Astrocyte (in vitro differentiated cells and primary cell): ENCODE measurements at regions not wholly inside any gene's neighbourhood (a gene's known extent, or its start where the extent isn't known, plus 50 kb on each side); places are given as distances from the start of the nearest gene placed in this dataset.

Source experiments
- DNase-seq: peaks from one replicate; pipeline ENCODE4 v3.0.0-alpha.2; 2010; ENCODE audit warnings: low read depth
- FAIRE-seq: peaks from 2 replicates; lab custom pipeline; 2011; peaks lifted over from hg19 to GRCh38; lab: Jason Lieb, UNC
- H2AFZ ChIP-seq: 2 replicates; pipeline ENCODE4 v1.6.0; 2012; ENCODE audit warnings: low read depth, low read length, inconsistent platforms
- H3K27ac ChIP-seq: 2 replicates; pipeline ENCODE4 v1.5.1; 2011; ENCODE audit warnings: low read depth, low read length, inconsistent platforms
- H3K27me3 ChIP-seq: 2 replicates; pipeline ENCODE4 v1.6.0; 2011; ENCODE audit warnings: low read length, inconsistent platforms; ENCODE audit not compliant: insufficient read depth
- H3K36me3 ChIP-seq: 2 replicates; pipeline ENCODE4 v1.5.1; 2011; ENCODE audit warnings: low read length, inconsistent platforms; ENCODE audit not compliant: insufficient read depth
- H3K4me1 ChIP-seq: 2 replicates; pipeline ENCODE4 v1.5.1; 2011; ENCODE audit warnings: low read length, inconsistent platforms; ENCODE audit not compliant: insufficient read depth
- H3K4me2 ChIP-seq: 2 replicates; pipeline ENCODE4 v1.6.0; 2012; ENCODE audit warnings: low read length, inconsistent platforms
- H3K4me3 ChIP-seq: 2 replicates; pipeline ENCODE4 v1.5.1; 2011; ENCODE audit warnings: low read depth, mild to moderate bottlenecking, low read length, inconsistent platforms; ENCODE audit not compliant: insufficient read depth
- H3K79me2 ChIP-seq: 2 replicates; pipeline ENCODE4 v1.6.0; 2012; ENCODE audit warnings: mild to moderate bottlenecking, low read length, inconsistent platforms; ENCODE audit not compliant: insufficient read depth
- H3K9ac ChIP-seq: 2 replicates; pipeline ENCODE4 v1.6.0; 2012; ENCODE audit warnings: mild to moderate bottlenecking, low read length, inconsistent platforms
- H3K9me3 ChIP-seq: 2 replicates; pipeline ENCODE4 v1.5.1; 2012; ENCODE audit warnings: low read depth, mild to moderate bottlenecking, low read length, inconsistent platforms; ENCODE audit not compliant: insufficient read depth
- H4K20me1 ChIP-seq: 2 replicates; pipeline ENCODE4 v1.6.0; 2012; ENCODE audit warnings: low read length, inconsistent platforms; ENCODE audit not compliant: insufficient read depth
- H3K27ac Mint-ChIP-seq: one replicate; pipeline ENCODE4 v1.8.0; 2021; ENCODE audit warnings: mild to moderate bottlenecking, mixed read lengths; ENCODE audit not compliant: unreplicated experiment
- H3K27me3 Mint-ChIP-seq: one replicate; pipeline ENCODE4 v1.8.0; 2021; ENCODE audit warnings: low read depth, mixed read lengths; ENCODE audit not compliant: unreplicated experiment
- H3K36me3 Mint-ChIP-seq: one replicate; pipeline ENCODE4 v1.8.0; 2021; ENCODE audit warnings: low read depth, mixed read lengths; ENCODE audit not compliant: unreplicated experiment
- H3K4me1 Mint-ChIP-seq: one replicate; pipeline ENCODE4 v1.8.0; 2021; ENCODE audit warnings: low read depth, mixed read lengths; ENCODE audit not compliant: unreplicated experiment
- H3K4me3 Mint-ChIP-seq: one replicate; pipeline ENCODE4 v1.8.0; 2021; ENCODE audit warnings: mild to moderate bottlenecking, moderate library complexity, mixed read lengths; ENCODE audit not compliant: unreplicated experiment
- H3K9me3 Mint-ChIP-seq: one replicate; pipeline ENCODE4 v1.8.0; 2021; ENCODE audit warnings: mild to moderate bottlenecking, mixed read lengths; ENCODE audit not compliant: unreplicated experiment
- EZH2 ChIP-seq: IDR thresholded peaks from 2 replicates; pipeline ENCODE4 v1.6.1; 2012; ENCODE audit warnings: mild to moderate bottlenecking, low read length, inconsistent platforms; ENCODE audit not compliant: insufficient read depth
- TF ChIP-seq, protein P1 (sequence below): IDR thresholded peaks from 2 replicates; pipeline ENCODE4 v1.5.1; 2011; ENCODE audit warnings: low read depth, mild to moderate bottlenecking, inconsistent platforms, low read length, moderate library complexity; ENCODE audit not compliant: insufficient read depth

DNA sequence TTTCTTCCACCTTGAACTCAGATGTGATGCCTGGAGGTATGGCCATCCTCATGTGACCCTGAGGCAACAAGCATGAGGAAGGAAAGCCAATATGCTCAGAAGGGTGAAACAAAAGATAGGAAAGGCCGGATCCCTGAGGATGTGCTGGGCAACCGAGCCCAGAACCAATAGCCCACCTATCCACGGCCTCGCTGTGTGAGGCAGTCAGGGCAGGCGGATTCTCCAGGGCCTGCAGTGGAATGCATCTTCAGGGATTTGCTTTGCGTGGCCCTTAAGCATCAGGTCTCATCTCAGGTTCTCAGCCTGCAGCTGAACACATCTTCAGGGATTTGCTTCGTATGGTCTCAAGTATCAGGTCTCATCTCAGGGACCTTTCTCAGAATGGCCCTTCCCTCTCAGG, 139.8 kb downstream of the ANKRD60 start:
- TF ChIP-seq, protein P1, sequence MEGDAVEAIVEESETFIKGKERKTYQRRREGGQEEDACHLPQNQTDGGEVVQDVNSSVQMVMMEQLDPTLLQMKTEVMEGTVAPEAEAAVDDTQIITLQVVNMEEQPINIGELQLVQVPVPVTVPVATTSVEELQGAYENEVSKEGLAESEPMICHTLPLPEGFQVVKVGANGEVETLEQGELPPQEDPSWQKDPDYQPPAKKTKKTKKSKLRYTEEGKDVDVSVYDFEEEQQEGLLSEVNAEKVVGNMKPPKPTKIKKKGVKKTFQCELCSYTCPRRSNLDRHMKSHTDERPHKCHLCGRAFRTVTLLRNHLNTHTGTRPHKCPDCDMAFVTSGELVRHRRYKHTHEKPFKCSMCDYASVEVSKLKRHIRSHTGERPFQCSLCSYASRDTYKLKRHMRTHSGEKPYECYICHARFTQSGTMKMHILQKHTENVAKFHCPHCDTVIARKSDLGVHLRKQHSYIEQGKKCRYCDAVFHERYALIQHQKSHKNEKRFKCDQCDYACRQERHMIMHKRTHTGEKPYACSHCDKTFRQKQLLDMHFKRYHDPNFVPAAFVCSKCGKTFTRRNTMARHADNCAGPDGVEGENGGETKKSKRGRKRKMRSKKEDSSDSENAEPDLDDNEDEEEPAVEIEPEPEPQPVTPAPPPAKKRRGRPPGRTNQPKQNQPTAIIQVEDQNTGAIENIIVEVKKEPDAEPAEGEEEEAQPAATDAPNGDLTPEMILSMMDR: no peak
- TF ChIP-seq EZH2: no peak
- Mint-ChIP-seq H3K4me3 (no peak overlapping the region), H3K9me3 (peaks cover 11% of the 10 kb centered on the region), H3K27ac (no peak overlapping the region), H3K36me3 (peaks cover 3% of the 10 kb centered on the region), H3K4me1 (no peaks in the 10 kb centered on the region), H3K27me3 (peaks cover 42% of the 10 kb centered on the region)
- no peak overlapping the region for H3K4me2 ChIP-seq
- H3K9me3 ChIP-seq: no peaks in the 10 kb centered on the region
- no peak overlapping the region for H3K27ac ChIP-seq
- no peaks in the 10 kb centered on the region for H4K20me1 ChIP-seq
- H3K4me1 ChIP-seq: peaks cover 4% of the 10 kb centered on the region
- H3K4me3 ChIP-seq: no peak overlapping the region
- no peaks in the 10 kb centered on the region for H3K79me2 ChIP-seq
- H3K9ac ChIP-seq: no peak overlapping the region
- no peaks in the 10 kb centered on the region for H3K36me3 ChIP-seq
- no peak overlapping the region for H2AFZ ChIP-seq
- DNase-seq: no peak
- FAIRE-seq: no peak
- no peaks in the 10 kb centered on the region for H3K27me3 ChIP-seq

DNA sequence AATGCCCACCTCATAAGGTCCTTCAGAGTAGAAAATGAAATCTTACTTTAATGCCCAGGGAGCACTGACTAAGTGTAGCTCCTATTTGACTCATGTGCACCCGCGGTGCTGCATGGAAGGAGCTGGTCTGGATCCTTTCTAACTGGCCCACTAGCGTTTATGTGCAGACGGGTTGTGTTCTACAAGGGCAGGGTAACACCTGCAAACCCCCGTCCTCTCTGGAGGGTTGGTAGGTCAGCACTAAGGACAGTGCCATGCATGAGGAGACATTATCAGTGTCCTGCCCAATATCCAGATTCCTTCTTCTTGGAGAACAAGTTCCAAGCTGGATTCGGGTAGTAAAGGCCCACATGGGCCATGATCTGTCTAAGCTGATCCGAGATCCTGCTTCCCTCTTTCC, 140.3 kb downstream of the ANKRD60 start:
- peaks cover 11% of the 10 kb centered on the region for H3K9me3 Mint-ChIP-seq
- H3K4me1 ChIP-seq: peaks cover 4% of the 10 kb centered on the region
- H3K27me3 Mint-ChIP-seq: peaks cover 39% of the 10 kb centered on the region
- no peak overlapping the region for H3K4me3 ChIP-seq
- no peak overlapping the region for H3K4me2 ChIP-seq
- no peaks in the 10 kb centered on the region for H3K27me3 ChIP-seq
- no peak overlapping the region for H3K9ac ChIP-seq
- H3K27ac ChIP-seq: no peak overlapping the region
- no peak overlapping the region for H2AFZ ChIP-seq
- no peaks in the 10 kb centered on the region for H3K79me2 ChIP-seq
- DNase-seq (no peak), FAIRE-seq (no peak)
- H3K36me3 ChIP-seq: no peaks in the 10 kb centered on the region
- peaks cover 3% of the 10 kb centered on the region for H3K36me3 Mint-ChIP-seq
- TF ChIP-seq, protein P1: no peak
- TF ChIP-seq EZH2: no peak
- H4K20me1 ChIP-seq: no peaks in the 10 kb centered on the region
- no peaks in the 10 kb centered on the region for H3K9me3 ChIP-seq
- no peaks in the 10 kb centered on the region for H3K4me1 Mint-ChIP-seq
- no peak overlapping the region for H3K4me3 Mint-ChIP-seq
- peak overlapping the region; percentile 4 for H3K27ac Mint-ChIP-seq

DNA sequence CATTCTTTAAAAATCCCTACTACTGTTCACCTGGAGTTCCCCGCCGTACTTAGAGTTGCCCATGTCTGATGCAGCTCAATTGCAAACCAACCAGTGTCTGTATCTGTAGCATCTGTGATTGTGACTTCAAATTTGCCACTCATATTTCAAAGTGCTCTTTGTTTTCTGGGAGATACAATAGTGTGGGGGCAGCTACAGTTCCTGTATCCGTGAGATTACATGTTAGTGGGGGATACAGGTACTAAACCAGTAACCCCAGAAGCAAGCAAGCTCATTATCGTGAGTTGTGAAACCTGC, 140.9 kb downstream of the ANKRD60 start:
- Histone ChIP-seq H3K27ac (no peak overlapping the region), H3K4me1 (peaks cover 4% of the 10 kb centered on the region), H3K9ac (no peak overlapping the region), H3K4me2 (no peak overlapping the region), H4K20me1 (no peaks in the 10 kb centered on the region), H3K4me3 (no peak overlapping the region), H3K9me3 (no peaks in the 10 kb centered on the region), H2AFZ (no peak overlapping the region), H3K79me2 (no peaks in the 10 kb centered on the region), H3K27me3 (no peaks in the 10 kb centered on the region), H3K36me3 (no peaks in the 10 kb centered on the region)
- H3K27ac Mint-ChIP-seq: no peak overlapping the region
- no peaks in the 10 kb centered on the region for H3K4me1 Mint-ChIP-seq
- FAIRE-seq: no peak
- TF ChIP-seq EZH2: no peak
- TF ChIP-seq, protein P1: no peak
- H3K4me3 Mint-ChIP-seq: no peak overlapping the region
- DNase-seq: no peak
- H3K9me3 Mint-ChIP-seq: peaks cover 11% of the 10 kb centered on the region
- H3K27me3 Mint-ChIP-seq: peaks cover 34% of the 10 kb centered on the region
- peaks cover 3% of the 10 kb centered on the region for H3K36me3 Mint-ChIP-seq
